ENCODE measurements at regions not wholly inside any gene's neighbourhood (a gene's known extent, or its start where the extent isn't known, plus 50 kb on each side); places are given as distances from the start of the nearest gene placed in this dataset.

GRCh38 chr21:36249576-36250422 lies 70.2 kb upstream of the MORC3 start:
- TF ChIP-seq CTCF (optimal IDR thresholded peaks at IDR 0.05 in 1 of 3, IDR thresholded peaks at IDR 0.05 in 1 of 3, conservative IDR thresholded peaks at IDR 0.05 in 1 of 3; ENCODE audit: extremely low read depth in 1 of 3, insufficient read depth in 2 of 3, low read length in 3 of 3) (no peak), EZH2 (IDR thresholded peaks at IDR 0.05; ENCODE audit: low read length) (no peak)

Data from keratinocyte (primary cell).